ENCODE measurements at regions not wholly inside any gene's neighbourhood (a gene's known extent, or its start where the extent isn't known, plus 50 kb on each side); places are given as distances from the start of the nearest gene placed in this dataset.

DNA sequence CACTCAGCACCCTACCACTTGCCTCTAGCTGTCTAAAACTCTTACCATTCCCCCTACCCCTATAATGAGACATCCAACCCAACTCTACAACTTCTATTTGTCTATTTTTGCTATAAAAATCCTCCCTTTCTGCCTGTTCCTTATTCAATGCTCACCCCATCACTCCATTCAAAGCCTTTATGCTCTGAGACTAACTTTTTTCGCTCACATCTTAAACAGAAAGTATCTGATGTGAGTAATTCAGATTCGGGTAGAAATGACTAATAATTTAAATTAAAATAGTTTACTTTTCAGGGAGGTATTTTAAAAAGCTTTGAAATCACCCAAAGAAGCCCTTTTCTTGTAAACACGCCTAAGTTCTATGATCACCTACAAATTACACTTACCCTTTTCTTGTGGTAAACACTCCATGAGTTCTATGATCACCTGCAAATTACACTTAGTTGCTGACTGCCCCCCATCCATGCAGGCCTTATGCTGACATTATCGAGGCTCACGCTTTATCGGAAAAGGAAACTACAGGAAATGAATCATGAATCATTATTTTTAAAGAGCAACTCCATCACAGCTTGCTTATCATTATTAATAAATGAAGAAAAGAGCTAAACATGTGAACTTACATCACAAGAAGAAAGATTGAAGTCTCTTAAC is 168.7 kb upstream of the PPP1R2C start:
- no peak for DNase-seq

- DNase-seq = no peak
These were observed 171.0 kb upstream of the PPP1R2C start for GRCh38 chrX:42948723-42949657.

DNA sequence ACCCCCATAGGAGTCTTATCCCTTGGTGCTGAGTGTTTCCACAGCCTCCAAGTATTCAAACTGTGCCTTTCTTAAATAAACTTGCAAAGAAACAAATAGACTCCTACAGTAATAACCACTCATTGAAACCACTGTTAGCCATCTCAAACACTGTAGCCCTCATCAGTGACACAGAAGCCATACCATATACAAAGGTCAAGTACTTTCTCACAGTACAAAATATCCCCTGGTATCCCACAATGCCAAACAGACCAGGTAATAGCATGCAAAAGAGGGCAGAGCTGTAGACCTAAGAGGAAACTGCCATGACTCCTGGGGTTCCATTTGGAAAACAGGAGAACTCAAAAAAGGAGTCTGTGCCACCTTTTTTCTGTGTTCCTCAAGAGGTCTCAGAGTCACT is 173.8 kb upstream of the PPP1R2C start:
- DNase-seq = no peak

DNA sequence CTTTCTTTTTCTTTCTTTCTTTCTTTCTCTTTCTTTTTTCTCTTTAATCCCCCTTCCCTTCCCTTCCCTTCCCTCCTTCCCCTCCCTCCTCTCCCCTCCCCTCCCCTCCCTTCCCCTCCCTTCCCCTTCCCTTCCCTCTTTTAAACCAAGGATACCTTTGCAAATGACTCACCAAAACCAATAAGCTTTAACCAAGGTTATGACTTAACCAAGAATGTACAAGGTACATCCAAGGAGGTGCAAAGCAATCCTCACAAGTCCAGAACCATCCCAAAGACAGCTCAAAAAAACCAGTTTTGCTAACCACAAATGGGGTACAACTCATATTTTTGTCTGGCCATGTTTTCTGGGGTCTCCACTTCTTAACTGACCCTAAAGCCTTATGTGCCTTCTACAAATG is 174.7 kb upstream of the PPP1R2C start:
- DNase-seq = no peak

DNA sequence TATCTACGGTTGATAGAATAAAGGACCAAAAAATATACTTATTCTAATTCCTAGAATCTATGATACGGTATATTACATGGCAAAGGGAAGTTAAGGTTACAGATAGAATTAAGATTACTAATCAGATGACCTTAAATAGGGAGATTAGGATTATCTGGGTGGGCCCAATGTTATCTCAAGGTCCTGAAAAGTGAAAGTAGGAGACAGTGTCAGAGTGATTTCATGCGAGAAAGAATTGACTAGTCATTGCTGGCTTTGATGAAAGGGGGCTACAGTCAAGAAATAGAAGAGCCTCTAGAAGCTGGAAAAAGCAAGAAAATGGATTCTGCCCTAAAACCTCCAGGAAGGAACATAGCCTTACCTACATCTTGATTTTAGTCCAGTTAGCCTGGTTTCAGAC is 176.9 kb upstream of the PPP1R2C start:
- DNase-seq = no peak

GRCh38 chrX:42955349-42955748 is 177.4 kb upstream of the PPP1R2C start:
- DNase-seq = no peak

GRCh38 chrX:42967681-42968300 is 189.8 kb upstream of the PPP1R2C start:
- DNase-seq = no peak

DNA sequence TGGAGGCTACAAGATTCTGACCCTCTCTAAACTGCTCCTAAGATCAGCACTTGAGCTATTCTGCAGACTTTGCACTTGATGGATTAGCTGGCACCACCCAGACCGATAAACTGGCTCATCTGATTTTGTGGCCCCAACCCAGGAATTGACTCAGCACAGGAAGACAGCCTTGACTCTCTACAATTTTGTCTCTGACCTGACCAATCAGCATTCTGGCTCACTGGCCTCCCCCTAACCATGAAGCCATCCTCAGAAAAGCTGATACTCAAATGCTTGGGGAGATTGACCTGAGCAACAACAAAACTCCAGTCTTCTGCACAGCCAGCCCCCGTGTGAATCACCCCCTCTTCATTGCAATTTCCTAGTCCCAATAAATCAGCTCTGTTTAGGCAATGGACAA is 195.4 kb upstream of the PPP1R2C start:
- DNase-seq = no peak

DNA sequence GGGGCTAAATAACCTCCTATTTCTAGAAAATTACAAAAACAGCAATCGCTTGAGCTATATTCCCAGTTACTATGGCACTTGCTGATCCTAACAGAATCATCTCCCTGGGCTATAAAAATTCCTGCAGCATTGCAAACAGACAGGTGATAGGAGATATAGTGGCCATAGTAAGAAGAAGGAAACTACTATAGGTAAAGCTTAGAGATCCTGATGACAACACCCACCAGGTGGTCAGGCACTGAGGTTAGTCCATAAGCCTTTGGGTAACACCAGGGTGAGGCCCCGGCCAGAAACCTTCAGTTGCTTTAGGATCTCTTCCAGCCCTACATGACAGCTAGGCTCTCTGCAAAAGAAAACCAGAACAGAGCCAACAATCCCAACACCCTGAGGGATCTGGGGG is 197.9 kb upstream of the PPP1R2C start:
- no peak for DNase-seq

DNA sequence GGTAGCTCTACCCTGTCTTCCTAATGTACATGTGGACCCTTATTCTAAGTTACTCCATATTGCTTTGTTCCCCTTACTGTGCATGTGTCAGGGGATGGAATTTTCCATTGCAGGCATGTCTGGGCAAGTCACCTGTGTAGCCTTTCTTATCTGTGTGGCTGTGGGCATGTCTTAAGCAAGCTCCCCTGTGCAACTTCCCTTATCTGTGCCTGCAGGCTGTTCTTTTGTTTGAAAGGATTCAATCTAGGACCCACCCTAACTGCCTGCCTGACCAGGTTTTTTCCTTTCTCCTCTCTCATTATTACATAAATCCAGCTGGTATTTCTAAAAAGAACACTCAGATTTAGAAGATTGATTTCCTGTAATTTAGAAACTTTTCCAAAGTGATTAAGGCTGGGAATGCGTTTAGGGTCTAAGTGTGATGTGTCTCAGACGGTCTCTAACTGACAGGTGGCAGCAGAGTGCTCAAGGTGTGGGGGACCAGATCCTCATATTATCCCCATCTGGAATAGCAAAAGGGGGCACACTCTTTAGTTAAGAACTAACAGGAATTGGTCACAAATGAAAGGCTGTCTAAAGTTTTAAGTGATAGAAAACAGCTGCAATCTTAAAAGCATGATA is 198.9 kb upstream of the PPP1R2C start:
- DNase-seq = no peak

DNA sequence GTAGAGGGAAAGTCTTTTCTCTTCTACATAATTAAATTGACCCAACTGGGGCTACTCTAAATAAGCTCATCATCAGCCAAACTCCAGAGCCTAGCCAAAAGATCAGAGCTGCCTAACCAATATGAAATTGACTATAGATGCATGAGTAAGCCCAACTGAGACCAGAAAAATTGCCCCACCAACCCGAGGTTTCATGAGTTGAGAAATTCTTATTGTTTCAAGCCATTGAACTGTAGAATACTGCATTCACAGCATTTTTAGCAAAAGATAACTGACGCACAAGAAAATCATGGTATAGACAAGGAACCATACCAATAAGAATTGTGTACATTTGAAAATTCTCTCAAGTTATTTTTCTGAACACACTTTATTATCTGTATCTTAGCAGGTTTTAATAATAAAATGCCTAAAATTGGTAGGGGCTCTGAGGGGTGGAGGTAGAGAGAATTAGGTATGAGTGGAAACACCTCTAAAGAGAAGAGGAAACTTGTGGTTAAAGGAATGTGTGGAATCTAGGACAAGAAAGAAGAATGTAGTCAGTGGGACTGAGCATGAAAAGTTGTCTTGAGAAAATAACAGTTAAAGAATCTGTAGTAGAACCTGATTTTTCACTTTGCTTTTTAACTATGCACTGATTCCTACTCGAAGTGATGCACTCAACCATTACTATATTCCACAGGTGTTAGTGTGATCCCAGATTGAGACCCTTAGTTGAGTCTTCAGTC is 200.9 kb upstream of the PPP1R2C start:
- DNase-seq = no peak

DNA sequence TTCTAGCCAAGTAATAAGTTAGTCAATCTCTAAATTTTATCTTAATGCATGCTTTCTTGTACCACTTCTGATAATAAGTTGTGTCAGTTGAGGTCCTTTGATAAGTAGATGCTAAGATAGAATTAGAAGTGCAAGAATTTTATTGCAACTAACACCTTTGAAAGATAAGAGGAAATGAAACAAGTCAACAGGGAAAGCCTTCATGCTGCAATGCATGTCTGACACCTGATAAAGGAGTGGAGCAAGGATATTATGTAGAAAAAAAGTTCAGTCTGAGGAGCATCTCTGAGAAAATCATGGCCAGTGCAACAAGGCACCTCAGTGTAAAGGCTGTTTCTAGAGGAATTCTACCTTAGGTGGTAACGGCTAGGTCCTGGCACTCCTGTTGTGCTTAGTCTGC is 210.7 kb upstream of the PPP1R2C start:
- DNase-seq = no peak

DNA sequence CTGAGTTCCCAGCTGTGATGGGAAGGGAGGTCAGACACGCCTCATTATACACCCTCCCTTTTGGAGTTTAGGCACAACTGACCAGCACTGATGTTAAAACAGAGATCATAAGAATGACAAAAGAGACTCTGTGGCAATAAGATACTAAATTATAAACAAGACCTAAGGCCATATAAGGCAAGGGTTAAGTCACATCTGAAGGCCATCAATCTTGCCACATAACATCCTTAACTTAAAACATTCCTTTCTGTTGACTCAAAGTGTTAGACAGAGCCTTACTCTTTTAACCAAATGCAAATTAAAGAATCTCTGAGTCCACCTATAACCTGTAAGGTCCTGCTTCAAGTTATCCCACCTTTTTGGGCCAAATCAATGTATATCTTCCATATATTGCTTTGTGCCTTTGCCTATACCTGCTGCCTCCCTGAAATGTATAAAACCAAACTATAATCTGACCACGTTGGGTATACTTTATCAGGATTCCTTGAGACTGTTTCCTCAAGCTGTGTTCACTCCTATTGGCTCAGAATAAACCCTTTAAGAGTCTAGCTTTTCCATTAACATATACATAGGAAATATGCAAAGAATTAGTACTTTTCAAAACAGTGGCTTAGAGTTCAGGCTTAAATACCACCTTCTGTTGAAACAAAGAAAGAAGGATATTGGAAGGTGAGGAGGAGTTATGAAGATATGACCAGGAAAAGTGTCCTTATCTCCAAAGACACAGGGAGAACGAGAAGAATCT is 214.4 kb upstream of the PPP1R2C start:
- DNase-seq = no peak

DNA sequence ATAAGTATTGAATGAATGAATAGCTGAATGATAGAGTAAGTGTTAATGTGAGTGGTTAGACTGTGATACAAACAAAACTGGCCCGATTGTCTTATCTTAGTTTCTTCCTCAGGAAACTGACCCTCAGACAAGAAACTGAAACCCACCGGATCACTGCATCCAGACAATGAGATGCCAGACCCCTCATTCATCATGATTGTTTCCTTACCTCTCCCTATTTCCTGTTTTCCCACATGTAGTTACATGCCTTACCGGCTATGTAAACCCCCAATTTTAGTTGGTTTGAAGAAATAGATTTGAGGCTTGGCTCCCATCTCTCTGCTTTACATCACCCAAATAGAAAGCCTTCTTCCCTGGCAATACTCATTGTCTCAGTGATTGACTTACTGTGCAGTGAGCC is 218.9 kb upstream of the PPP1R2C start:
- no peak for DNase-seq

- peak; percentile 3 for DNase-seq
These were observed 222.2 kb upstream of the PPP1R2C start for GRCh38 chrX:43000121-43000520.

- DNase-seq = no peak
These were observed 224.7 kb upstream of the PPP1R2C start for GRCh38 chrX:43002526-43003203.

- DNase-seq = no peak
These were observed 225.2 kb upstream of the PPP1R2C start for GRCh38 chrX:43003204-43003565.

DNA sequence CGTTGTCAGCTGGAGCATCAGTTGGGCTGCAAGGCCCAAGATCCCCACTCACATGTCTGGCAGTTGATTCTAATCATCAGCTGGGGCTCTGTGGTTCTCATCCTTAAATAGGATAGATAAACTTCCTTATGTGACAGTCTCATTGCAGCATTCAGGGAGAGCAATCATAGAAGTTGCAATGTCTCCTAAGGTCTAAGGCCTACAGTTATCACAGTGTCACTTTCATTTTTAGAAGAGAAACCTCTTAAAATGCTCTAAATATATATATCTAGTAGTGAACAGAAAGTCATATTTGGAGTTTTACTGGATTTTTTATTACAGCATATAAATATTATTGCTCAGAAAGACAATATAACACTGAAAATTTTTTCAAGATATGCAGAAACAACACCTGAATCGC is 226.0 kb upstream of the PPP1R2C start:
- no peak for DNase-seq

GRCh38 chrX:43005561-43005960 is 227.6 kb upstream of the PPP1R2C start:
- DNase-seq = no peak

- DNase-seq = no peak
These were observed 230.4 kb upstream of the PPP1R2C start for GRCh38 chrX:43008356-43008755.

DNA sequence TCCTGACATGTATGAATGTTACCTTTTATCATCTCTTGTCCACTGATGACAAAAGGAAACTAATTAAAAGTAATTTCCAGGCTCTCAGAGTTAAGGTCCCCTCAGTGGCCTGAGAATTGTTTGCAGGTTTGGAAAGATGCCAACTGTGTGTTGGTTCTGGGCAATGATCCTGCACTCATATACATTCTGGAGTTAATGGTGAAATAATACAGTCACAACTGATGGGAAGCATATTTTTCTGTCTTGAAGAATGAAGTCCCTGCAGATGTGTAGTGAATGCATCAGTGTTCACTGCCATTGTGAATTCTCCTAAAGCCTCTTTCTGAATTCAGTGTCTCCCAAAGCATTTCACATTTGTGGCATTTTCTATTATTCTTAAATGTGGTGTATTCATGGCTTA is 238.1 kb upstream of the PPP1R2C start:
- peak; percentile 65 for DNase-seq

- no peak for DNase-seq
These were observed 240.1 kb upstream of the PPP1R2C start for GRCh38 chrX:43018031-43018430.

Data from NCI-H748 treated with DMSO at 0.1 percent for 48 hours (cell line).